ENCODE measurements at regions not wholly inside any gene's neighbourhood (a gene's known extent, or its start where the extent isn't known, plus 50 kb on each side); places are given as distances from the start of the nearest gene placed in this dataset.

DNA sequence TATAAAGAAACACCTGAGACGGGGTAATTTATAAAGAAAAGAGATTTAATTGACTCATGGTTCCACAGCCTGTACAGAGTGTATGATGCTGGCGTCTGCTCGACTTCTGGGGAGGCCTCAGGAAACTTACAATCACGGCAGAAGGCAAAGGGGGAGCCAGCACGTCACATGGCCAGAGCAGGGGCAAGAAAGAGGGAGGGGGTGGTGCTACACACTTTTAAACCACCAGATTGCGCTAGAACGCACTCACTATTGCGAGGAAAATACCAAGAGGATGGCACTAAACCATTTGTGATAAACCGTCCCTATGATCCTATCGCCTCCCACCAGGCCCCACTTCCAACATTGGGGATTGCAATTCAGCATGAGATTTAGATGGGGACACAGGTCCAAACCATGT, 79.7 kb upstream of the CARD18 start:
- Histone ChIP-seq H3K36me3 (ENCODE audit: insufficient read depth, low read length) (no peaks in the 10 kb centered on the region), H2AFZ (ENCODE audit: low read length) (no peak overlapping the region), H3K9ac (ENCODE audit: low read depth, low read length, poor library complexity, severe bottlenecking) (no peak overlapping the region), H3K4me1 (ENCODE audit: insufficient read depth, low read length, poor library complexity, severe bottlenecking) (no peaks in the 10 kb centered on the region), H3K9me2 (replicated peaks; ENCODE audit: low read depth, low read length) (no peaks in the 10 kb centered on the region), H4K20me1 (ENCODE audit: insufficient read depth, low read length, poor library complexity, severe bottlenecking) (no peaks in the 10 kb centered on the region), H3K4me3 (ENCODE audit: low read length, poor library complexity, severe bottlenecking) (no peak overlapping the region), H3K79me2 (ENCODE audit: insufficient read depth, low read length) (no peaks in the 10 kb centered on the region), H3F3A (ENCODE audit: low read depth) (no peaks in the 10 kb centered on the region), H3K4me2 (ENCODE audit: low read depth, low read length, poor library complexity, severe bottlenecking) (no peak overlapping the region), H3K27me3 (ENCODE audit: insufficient read depth, low read length, poor library complexity, severe bottlenecking) (peaks cover 2% of the 10 kb centered on the region), H3K9me3 (ENCODE audit: insufficient read depth, low read depth, low read length) (no peaks in the 10 kb centered on the region)
- TF ChIP-seq, protein P1, sequence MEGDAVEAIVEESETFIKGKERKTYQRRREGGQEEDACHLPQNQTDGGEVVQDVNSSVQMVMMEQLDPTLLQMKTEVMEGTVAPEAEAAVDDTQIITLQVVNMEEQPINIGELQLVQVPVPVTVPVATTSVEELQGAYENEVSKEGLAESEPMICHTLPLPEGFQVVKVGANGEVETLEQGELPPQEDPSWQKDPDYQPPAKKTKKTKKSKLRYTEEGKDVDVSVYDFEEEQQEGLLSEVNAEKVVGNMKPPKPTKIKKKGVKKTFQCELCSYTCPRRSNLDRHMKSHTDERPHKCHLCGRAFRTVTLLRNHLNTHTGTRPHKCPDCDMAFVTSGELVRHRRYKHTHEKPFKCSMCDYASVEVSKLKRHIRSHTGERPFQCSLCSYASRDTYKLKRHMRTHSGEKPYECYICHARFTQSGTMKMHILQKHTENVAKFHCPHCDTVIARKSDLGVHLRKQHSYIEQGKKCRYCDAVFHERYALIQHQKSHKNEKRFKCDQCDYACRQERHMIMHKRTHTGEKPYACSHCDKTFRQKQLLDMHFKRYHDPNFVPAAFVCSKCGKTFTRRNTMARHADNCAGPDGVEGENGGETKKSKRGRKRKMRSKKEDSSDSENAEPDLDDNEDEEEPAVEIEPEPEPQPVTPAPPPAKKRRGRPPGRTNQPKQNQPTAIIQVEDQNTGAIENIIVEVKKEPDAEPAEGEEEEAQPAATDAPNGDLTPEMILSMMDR (conservative IDR thresholded peaks at IDR 0.05; ENCODE audit: low read length): peak; percentile 27; the same call in 1 of the 2 replicates
- no peak for TF ChIP-seq EZH2phosphoT487 (IDR thresholded peaks at IDR 0.05; ENCODE audit: borderline replicate concordance)

DNA sequence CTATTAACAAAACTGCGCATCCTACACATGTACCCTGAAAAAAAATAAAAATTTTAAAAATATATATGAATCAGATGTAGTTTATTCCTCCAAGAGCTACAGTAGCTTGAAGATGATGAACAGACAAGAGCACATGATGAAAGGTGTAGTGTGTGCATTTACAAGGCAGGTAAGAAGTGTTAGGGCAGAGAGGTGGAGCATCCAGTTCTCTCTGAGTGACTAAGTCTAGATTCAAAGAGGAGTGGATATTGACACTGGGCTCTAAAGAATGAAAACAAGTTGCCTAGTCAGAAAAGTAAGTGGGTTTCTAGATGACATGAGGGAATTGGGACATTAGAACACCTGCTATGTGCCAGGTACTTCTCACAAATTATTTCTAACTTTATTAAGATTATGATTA, 76.0 kb upstream of the CARD18 start:
- no peaks in the 10 kb centered on the region for H3K9me3 ChIP-seq (ENCODE audit: insufficient read depth, low read depth, low read length)
- no peaks in the 10 kb centered on the region for H3K4me1 ChIP-seq (ENCODE audit: insufficient read depth, low read length, poor library complexity, severe bottlenecking)

DNA sequence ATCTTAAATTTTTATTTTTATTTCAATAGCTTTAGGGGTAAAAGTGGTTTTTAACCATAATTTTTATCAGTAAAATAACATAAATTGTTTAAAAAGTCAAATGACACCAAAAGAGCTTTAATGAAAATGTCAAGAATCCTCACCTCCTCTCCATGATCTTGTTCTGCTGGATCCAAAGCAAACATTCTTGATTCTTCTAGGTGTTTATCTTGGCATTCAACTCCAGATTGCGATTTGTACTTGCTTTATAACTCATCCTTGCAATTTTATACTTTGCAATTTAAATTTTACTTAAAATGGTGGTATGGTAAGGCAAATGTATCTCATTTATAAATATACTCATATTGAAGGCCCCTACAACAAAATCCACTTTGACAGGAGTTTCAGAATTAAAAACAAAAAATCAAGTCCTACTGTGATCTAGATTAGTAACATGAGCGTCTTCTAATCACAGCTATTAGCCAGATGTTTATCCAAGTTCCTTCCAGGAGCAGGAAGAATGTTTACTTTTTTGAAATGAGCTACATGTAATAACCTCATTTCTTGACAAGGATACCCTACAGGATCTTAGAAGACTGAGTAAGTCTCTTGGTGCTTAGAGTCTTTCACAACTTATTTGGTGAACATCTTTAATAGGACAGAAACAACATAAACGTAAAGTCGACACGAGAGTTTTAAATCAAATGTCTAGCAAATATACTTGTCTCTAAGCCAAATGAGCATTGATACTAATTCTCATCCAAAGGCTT, 72.4 kb upstream of the CARD18 start:
- Histone ChIP-seq H2AFZ (ENCODE audit: low read length) (no peak overlapping the region), H3K79me2 (ENCODE audit: insufficient read depth, low read length) (no peaks in the 10 kb centered on the region), H3K4me1 (ENCODE audit: insufficient read depth, low read length, poor library complexity, severe bottlenecking) (no peaks in the 10 kb centered on the region), H3F3A (ENCODE audit: low read depth) (no peaks in the 10 kb centered on the region), H3K36me3 (ENCODE audit: insufficient read depth, low read length) (no peaks in the 10 kb centered on the region), H3K27me3 (ENCODE audit: insufficient read depth, low read length, poor library complexity, severe bottlenecking) (no peaks in the 10 kb centered on the region), H4K20me1 (ENCODE audit: insufficient read depth, low read length, poor library complexity, severe bottlenecking) (no peaks in the 10 kb centered on the region), H3K9me2 (replicated peaks; ENCODE audit: low read depth, low read length) (no peaks in the 10 kb centered on the region), H3K4me3 (ENCODE audit: low read length, poor library complexity, severe bottlenecking) (no peak overlapping the region), H3K9ac (ENCODE audit: low read depth, low read length, poor library complexity, severe bottlenecking) (no peak overlapping the region), H3K9me3 (ENCODE audit: insufficient read depth, low read depth, low read length) (no peaks in the 10 kb centered on the region), H3K4me2 (ENCODE audit: low read depth, low read length, poor library complexity, severe bottlenecking) (no peak overlapping the region)
- no peak for TF ChIP-seq EZH2phosphoT487 (IDR thresholded peaks at IDR 0.05; ENCODE audit: borderline replicate concordance)
- TF ChIP-seq, protein P1 (conservative IDR thresholded peaks at IDR 0.05; ENCODE audit: low read length): no peak

More for the DNA sequence above, 76.0 kb upstream of the CARD18 start:
- no peak overlapping the region for H3K9ac ChIP-seq (ENCODE audit: low read depth, low read length, poor library complexity, severe bottlenecking)
- TF ChIP-seq EZH2phosphoT487 (IDR thresholded peaks at IDR 0.05; ENCODE audit: borderline replicate concordance): no peak
- TF ChIP-seq, protein P1 (conservative IDR thresholded peaks at IDR 0.05; ENCODE audit: low read length): no peak
- no peak overlapping the region for H3K4me2 ChIP-seq (ENCODE audit: low read depth, low read length, poor library complexity, severe bottlenecking)
- no peak overlapping the region for H2AFZ ChIP-seq (ENCODE audit: low read length)
- H3F3A ChIP-seq (ENCODE audit: low read depth): no peaks in the 10 kb centered on the region
- no peaks in the 10 kb centered on the region for H3K27me3 ChIP-seq (ENCODE audit: insufficient read depth, low read length, poor library complexity, severe bottlenecking)
- H3K9me2 ChIP-seq (replicated peaks; ENCODE audit: low read depth, low read length): no peaks in the 10 kb centered on the region
- H3K4me3 ChIP-seq (ENCODE audit: low read length, poor library complexity, severe bottlenecking): no peak overlapping the region
- no peaks in the 10 kb centered on the region for H3K79me2 ChIP-seq (ENCODE audit: insufficient read depth, low read length)
- no peaks in the 10 kb centered on the region for H4K20me1 ChIP-seq (ENCODE audit: insufficient read depth, low read length, poor library complexity, severe bottlenecking)
- no peaks in the 10 kb centered on the region for H3K36me3 ChIP-seq (ENCODE audit: insufficient read depth, low read length)
